HG02763 (cell line): ENCODE measurements at regions not wholly inside any gene's neighbourhood (a gene's known extent, or its start where the extent isn't known, plus 50 kb on each side); places are given as distances from the start of the nearest gene placed in this dataset.
"Not testable (repeated sequence)": the region's sequence is repeated elsewhere in the genome, so short reads cannot be mapped to it uniquely, and the experiment has no call there.

ENCODE experiments used
- ATAC-seq: cut with Tn5 transposase; IDR thresholded peaks from one replicate; pipeline ENCODE4 v1.9.1; 2021; ENCODE audit warnings: mild to moderate bottlenecking, moderate library complexity; ENCODE audit not compliant: unreplicated experiment

GRCh38 chr2:234409590-234409989 is 87.3 kb downstream of the ARL4C start:
- no peak for ATAC-seq

DNA sequence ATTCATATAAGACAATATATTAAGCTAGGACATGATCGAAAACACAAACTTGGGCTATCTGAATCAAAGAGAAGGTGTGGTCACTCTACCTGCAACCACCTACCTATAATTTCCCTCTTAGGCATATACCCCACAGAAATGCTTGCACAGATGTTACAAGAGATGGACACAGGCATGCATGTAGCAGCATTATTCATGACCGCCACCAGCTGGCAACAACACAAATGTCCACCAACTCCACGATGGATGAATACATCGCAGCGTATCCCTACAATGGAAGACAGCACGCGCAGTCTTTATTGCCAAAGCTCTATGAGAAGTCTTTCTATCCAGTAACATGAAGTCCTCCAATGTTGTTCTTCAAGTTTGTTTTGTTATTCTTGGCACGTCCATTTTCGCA is 90.8 kb downstream of the ARL4C start:
- ATAC-seq = no peak

DNA sequence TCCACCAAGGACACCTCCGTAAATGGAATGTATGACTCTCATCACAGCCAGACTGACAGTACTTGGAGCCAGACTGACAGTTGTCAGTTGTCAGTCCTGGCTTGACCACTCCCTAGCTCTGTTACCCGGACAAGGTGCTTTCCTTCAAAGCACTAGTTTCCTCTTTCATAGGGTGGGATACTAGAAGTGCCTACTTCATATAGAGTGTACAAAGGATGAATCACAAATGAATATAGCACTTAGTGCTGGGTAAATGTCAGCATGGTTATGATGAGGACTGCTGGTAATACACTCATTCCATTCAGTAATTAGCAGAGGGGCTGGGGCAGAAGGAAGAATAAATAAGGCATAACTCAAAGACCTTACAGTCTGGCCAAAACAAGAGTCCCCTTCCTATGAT is 91.4 kb downstream of the ARL4C start:
- no peak for ATAC-seq

DNA sequence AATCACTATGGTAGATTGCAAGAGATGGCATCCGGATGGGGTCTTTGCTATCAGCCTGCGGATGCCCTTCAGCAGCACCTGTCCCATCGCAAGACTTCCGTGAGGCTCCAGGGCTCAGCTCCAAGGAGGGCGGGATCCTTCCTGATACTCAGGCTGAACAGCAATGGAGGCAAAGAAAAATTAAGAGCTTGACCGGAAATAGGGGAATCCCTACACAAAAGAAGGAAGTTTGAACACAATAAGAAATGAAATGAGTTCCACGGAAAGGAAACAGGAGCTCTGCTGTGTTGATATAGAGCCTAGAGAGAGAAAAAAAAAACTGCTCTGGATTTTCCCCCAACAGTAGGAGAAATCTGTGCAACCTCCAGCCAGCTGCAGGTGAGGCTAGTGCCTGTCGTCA is 91.9 kb downstream of the ARL4C start:
- ATAC-seq = no peak

- ATAC-seq = no peak
These were observed 93.1 kb downstream of the ARL4C start for GRCh38 chr2:234403751-234404150.

DNA sequence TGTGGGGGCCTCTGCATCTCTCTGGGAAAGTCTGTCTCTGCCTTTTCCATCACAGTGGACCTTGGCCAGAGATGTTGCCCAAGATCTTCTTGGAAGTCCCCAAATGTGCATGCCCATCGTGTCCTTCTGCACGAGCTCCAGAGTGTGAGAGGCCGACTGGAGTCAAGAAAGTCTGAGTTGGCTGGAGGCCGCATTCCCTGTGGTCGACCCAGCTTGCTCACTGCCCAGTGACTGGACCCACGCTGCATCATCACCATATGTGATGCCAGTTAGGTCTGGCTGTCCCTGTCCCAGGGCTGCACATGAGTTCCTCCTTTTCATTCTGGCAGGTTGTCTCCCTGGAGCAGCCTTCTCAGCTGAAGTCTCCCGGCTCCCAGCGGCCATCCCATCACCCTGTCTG is 93.8 kb downstream of the ARL4C start:
- ATAC-seq = no peak

DNA sequence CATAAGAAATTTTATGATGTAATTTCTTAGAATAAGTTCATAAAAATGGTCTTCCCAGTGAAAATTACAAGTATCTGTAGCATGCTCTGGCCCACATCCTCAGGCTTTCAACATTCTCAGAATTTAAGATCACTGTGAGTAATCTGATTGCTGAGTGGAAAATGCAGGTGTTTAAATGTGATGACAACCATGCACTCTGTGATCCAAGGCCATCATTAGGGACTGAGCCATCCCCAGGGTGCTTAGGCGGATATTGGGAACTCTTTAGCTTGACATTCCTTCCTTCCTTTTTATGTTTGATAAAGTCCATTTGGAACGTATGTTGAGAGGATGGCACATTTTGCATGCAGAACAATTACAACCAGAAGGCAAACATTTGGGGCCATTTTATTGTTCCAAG is 95.5 kb downstream of the ARL4C start:
- ATAC-seq = no peak

GRCh38 chr2:234399451-234400246 is 97.2 kb downstream of the ARL4C start:
- ATAC-seq = no peak

- ATAC-seq = no peak
These were observed 98.3 kb downstream of the ARL4C start for GRCh38 chr2:234398531-234398930.

DNA sequence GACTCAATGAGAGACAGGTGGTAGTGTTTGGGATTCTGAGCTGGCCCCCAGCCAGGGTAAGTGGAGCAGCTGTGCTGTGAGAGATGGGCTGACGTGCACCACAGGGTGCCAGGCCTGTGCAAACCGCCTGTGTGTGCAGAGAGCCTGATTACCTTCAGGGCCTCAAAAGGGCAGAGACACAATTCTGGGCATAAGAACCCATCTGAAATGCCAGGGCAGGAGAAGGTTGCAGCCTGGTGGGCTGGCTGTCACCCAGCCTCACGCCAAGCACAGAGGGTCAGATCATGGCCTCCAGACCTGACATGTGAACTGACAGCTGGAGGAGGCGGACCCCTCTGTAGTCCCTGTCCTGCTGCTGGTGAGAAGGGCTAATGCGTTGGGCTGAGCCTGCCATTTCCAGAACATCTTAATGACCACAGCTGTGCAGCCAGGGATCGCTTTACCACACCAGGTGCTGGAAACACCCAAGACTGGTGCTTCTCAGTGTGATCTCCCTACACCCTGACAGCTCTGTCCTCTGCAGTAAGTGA is 100.9 kb downstream of the ARL4C start:
- no peak for ATAC-seq

GRCh38 chr2:234394450-234394849 is 102.4 kb downstream of the ARL4C start:
- no peak for ATAC-seq

GRCh38 chr2:234393354-234393753 is 103.5 kb downstream of the ARL4C start:
- no peak for ATAC-seq

DNA sequence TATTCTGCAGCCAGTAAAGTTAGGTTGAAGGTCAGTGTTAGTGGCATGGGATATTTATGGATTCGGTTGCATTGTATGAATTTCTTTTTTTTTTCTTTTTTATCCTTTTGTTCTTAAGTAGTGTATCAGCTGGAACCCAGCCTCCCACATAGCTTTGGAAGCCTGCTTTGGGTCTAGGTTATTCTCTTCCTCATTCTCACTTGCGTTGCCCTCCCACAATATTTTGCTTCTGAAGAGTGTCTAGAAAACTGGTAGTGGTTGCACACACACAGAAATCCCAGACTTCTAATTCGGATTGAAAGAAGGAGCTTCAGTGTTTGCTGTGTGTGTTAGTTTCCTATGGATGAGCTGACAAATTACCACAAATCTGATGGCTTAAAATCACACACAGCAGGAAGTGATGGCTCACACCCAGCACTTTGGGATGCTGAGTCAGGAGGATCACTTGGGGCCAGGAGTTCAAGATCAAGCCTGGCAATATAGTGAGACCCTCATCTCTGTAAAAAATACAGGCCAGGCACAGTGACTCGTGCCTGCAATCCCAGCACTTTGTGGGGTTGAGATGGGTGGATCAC is 104.8 kb downstream of the ARL4C start:
- ATAC-seq = no peak

GRCh38 chr2:234391625-234392024 is 105.3 kb downstream of the ARL4C start:
- ATAC-seq = no peak

- not testable (repeated sequence) for ATAC-seq
These were observed 107.2 kb downstream of the ARL4C start for GRCh38 chr2:234389661-234390060.

- no peak for ATAC-seq
These were observed 108.3 kb downstream of the ARL4C start for GRCh38 chr2:234388591-234388990.

DNA sequence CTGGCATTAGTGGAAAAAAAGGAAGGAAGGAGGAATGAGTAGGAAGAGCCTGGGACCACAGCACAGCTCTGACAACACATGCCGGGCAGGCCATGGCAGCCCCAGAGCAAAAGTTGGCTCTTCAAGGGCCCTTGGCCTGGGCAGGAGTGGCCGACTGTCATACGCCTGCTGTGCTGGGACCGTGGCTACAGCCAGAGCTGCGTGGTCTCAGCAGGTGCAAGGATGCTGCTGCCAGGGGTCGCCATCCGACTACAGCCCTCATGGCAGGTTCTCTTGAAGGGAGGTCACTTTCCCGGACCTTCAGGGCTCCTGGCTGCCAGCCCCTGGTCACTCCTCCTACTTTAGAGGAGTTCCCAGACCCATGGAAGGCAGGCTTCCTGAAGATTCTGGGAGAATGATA is 109.9 kb downstream of the ARL4C start:
- ATAC-seq = no peak

- no peak for ATAC-seq
These were observed 114.8 kb downstream of the ARL4C start for GRCh38 chr2:234382131-234382530.

GRCh38 chr2:234378958-234379357 is 117.9 kb downstream of the ARL4C start:
- ATAC-seq = not testable (repeated sequence)

DNA sequence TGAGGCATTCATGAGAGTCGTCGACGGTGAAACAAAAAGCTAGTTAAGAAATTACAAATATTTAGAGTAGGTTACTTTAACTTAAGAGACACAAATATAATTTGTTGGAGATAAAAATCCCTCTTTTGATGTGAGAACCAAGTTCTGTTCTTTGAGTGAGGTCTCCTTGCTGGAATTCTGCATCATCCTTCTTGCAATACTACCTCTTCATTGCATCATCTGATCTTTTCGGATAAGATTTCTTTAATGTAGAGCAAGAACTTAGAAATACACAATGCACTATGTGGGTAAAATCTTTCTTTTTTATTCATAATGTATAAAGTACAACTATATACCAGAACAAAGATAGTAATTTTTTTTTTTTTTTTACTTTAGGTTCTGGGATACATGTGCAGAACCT is 118.4 kb downstream of the ARL4C start:
- no peak for ATAC-seq

- ATAC-seq = no peak
These were observed 119.0 kb downstream of the ARL4C start for GRCh38 chr2:234377761-234378391.

- no peak for ATAC-seq
These were observed 120.7 kb downstream of the ARL4C start for GRCh38 chr2:234376229-234376628.
